GM12878 (cell line): ENCODE measurements at regions not wholly inside any gene's neighbourhood (a gene's known extent, or its start where the extent isn't known, plus 50 kb on each side); places are given as distances from the start of the nearest gene placed in this dataset.

Experiments used
- ATAC-seq: fragments of 200-7000 bp; cut with Tn5 transposase; 3 replicates; pipeline ENCODE4 v1.9.1; 2020; ENCODE audit warnings: mild to moderate bottlenecking, moderate library complexity
- BruUV-seq: library from RNA; stranded (reverse); fragments of 400-500 nt; replicated peaks from 2 replicates; lab custom pipeline; 2021; lab: Mats Ljungman, UMichigan
- CTCF ChIA-PET: fragments of 300-600 bp; sonication (Branson Sonifier 250); formaldehyde crosslinking; extraction: SDS; loops from one replicate; lab custom pipeline; 2021; ENCODE audit warnings: inconsistent platforms; lab: Yijun Ruan, JAX
- POLR2A ChIA-PET: fragments of 350-600 bp; formaldehyde crosslinking; extraction: SDS; loops from one replicate; lab custom pipeline; 2021; ENCODE audit warnings: inconsistent platforms; lab: Charles Lee
- RAD21 ChIA-PET: fragments of 300-600 bp; sonication (Branson Sonifier 250); formaldehyde crosslinking; loops from one replicate; lab custom pipeline; 2023; ENCODE audit warnings: antibody characterized with exemption; ENCODE audit not compliant: unreplicated experiment; lab: Charles Lee
- SMC1A ChIA-PET: fragments of 300-600 bp; sonication (Branson Sonifier 250); formaldehyde crosslinking; loops from one replicate; lab custom pipeline; 2023; ENCODE audit not compliant: unreplicated experiment, uncharacterized antibody; lab: Charles Lee
- DNase-seq: peaks from one replicate; pipeline ENCODE4 v3.0.0-alpha.2; 2011; ENCODE audit warnings: low read depth, low spot score
- FAIRE-seq: peaks from 3 replicates; lab custom pipeline; 2011; peaks lifted over from hg19 to GRCh38; lab: Jason Lieb, UNC
- H2AFZ ChIP-seq: 2 replicates; pipeline ENCODE4 v1.6.0; 2011; ENCODE audit warnings: low read depth, low read length, control low read depth; ENCODE audit not compliant: control insufficient read depth
- H3K27ac ChIP-seq: 2 replicates; pipeline ENCODE4 v1.5.1; 2011; ENCODE audit warnings: control low read depth; ENCODE audit not compliant: control insufficient read depth, insufficient read depth
- H3K27me3 ChIP-seq, 2 experiments: replicated peaks in 1 of 2; 2 replicates each; pipeline versions ENCODE4 v1.6.0 to v1.6.1; 2011; ENCODE audit warnings: low read length in 1 of 2; ENCODE audit not compliant: control insufficient read depth in 2 of 2, insufficient read depth in 2 of 2
- H3K36me3 ChIP-seq, 2 experiments: 2 replicates each; pipeline ENCODE4 v1.5.1; 2011; ENCODE audit warnings: low read length in 1 of 2; ENCODE audit not compliant: control insufficient read depth in 2 of 2, insufficient read depth in 2 of 2
- H3K4me1 ChIP-seq: 2 replicates; pipeline ENCODE4 v1.6.1; 2011; ENCODE audit warnings: mild to moderate bottlenecking, low read length, moderate library complexity, mixed read lengths; ENCODE audit not compliant: control insufficient read depth, insufficient read depth
- H3K4me2 ChIP-seq: 2 replicates; pipeline ENCODE4 v1.6.0; 2011; ENCODE audit warnings: control low read depth; ENCODE audit not compliant: control insufficient read depth, insufficient read depth
- H3K4me3 ChIP-seq: fragments of 200-600 bp; sonication (generic); 2 replicates; pipeline ENCODE4 v1.5.1; 2016
- H3K79me2 ChIP-seq: 2 replicates; pipeline ENCODE4 v1.6.0; 2011; ENCODE audit warnings: low read length; ENCODE audit not compliant: control insufficient read depth, insufficient read depth
- H3K9ac ChIP-seq: 2 replicates; pipeline ENCODE4 v1.8.0; 2011; ENCODE audit warnings: low read length, control low read depth, mixed read lengths; ENCODE audit not compliant: control insufficient read depth, insufficient read depth
- H3K9me3 ChIP-seq: replicated peaks from 3 replicates; pipeline ENCODE4 v1.5.1; 2011; ENCODE audit warnings: mild to moderate bottlenecking, low read length; ENCODE audit not compliant: control insufficient read depth, insufficient read depth
- H4K20me1 ChIP-seq: 2 replicates; pipeline ENCODE4 v1.6.0; 2011; ENCODE audit not compliant: control insufficient read depth, insufficient read depth
- BRCA1 ChIP-seq: IDR thresholded peaks from 2 replicates; pipeline ENCODE4 v1.6.1; 2011; ENCODE audit warnings: low read depth, low read length, improper control_type of control experiment
- FOXK2 ChIP-seq: fragments of 450-650 bp; IDR thresholded peaks from 2 replicates; pipeline ENCODE4 v1.6.1; 2017; ENCODE audit warnings: mild to moderate bottlenecking, moderate library complexity
- RB1 ChIP-seq: fragments of 450-650 bp; formaldehyde crosslinking; IDR thresholded peaks from 2 replicates; pipeline ENCODE4 v1.6.1; 2017; ENCODE audit warnings: mild to moderate bottlenecking, borderline replicate concordance
- SMARCA5 ChIP-seq: fragments of 450-650 bp; IDR thresholded peaks from 2 replicates; pipeline ENCODE4 v1.6.1; 2017; ENCODE audit warnings: mild to moderate bottlenecking
- TAF1 ChIP-seq: IDR thresholded peaks from 2 replicates; pipeline ENCODE4 v1.6.1; 2011; ENCODE audit warnings: mild to moderate bottlenecking, low read depth, low read length, borderline replicate concordance
- ZNF384 ChIP-seq: IDR thresholded peaks from 2 replicates; pipeline ENCODE4 v1.6.1; 2012; ENCODE audit warnings: low read depth, mild to moderate bottlenecking, low read length, improper control_type of control experiment, borderline replicate concordance
- WGBS: methylation state at CpG from one replicate; pipeline ENCODE4 v1.1.6; 2016; ENCODE audit warnings: low lambda C conversion rate; ENCODE audit not compliant: insufficient replicate concordance, insufficient coverage; ENCODE audit errors: missing lambda C conversion rate; 5-methylcytosine and 5-hydroxymethylcytosine counted together
- in situ Hi-C: fragments of 300-500 bp; cut with MboI; formaldehyde crosslinking; loops from 9 replicates; pipeline ENCODE4 v1.14.3; 2018; ENCODE audit warnings: mixed read lengths
- intact Hi-C: fragments of 100-400 bp; cut with micrococcal nuclease; formaldehyde crosslinking; loops from one replicate; pipeline ENCODE4 v1.14.2; 2022; ENCODE audit not compliant: unreplicated experiment
- TF ChIP-seq, protein P1 (sequence below): fragments of 450-650 bp; IDR thresholded peaks from 2 replicates; pipeline ENCODE4 v1.6.1; 2016; ENCODE audit warnings: mild to moderate bottlenecking
- TF ChIP-seq, protein P2 (sequence below): IDR thresholded peaks from 2 replicates; pipeline ENCODE4 v1.6.1; 2012; ENCODE audit warnings: low read depth, low read length, improper control_type of control experiment
- TF ChIP-seq, protein P3 (sequence below): fragments of 450-650 bp; IDR thresholded peaks from 2 replicates; pipeline ENCODE4 v1.6.1; 2016; ENCODE audit warnings: mild to moderate bottlenecking
- TF ChIP-seq, protein P4 (sequence below): fragments of 450-650 bp; IDR thresholded peaks from 2 replicates; pipeline ENCODE4 v1.6.1; 2017; ENCODE audit warnings: antibody characterized with exemption, mild to moderate bottlenecking, moderate library complexity

DNA sequence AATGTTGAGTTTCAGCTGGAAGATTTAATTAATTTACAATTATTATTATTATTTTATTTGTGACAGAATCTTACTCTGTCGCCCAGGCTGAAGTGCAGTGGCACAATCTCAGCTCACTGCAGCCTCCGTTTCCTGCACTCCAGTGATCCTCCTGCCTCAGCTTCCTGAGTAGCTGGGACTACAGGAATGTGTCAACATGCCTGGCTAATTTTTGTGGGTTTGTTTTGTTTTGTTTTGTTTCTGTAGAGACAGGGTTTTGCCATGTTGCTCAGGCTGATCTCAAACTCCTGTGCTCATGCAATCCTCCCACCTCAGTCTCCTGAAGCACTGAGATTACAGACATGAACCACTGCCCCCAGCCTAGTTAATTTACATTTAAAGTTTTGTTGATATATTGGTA lies 93.8 kb upstream of the MEOX2 start:
- H3K4me2 ChIP-seq: no peak overlapping the region
- H2AFZ ChIP-seq: no peak overlapping the region
- no peaks in the 10 kb centered on the region for H4K20me1 ChIP-seq
- in situ Hi-C loops: no loop called here
- no peaks in the 10 kb centered on the region for H3K4me1 ChIP-seq
- TF ChIP-seq SMARCA5 (no peak), ZNF384 (no peak), TAF1 (no peak), FOXK2 (no peak), BRCA1 (no peak), RB1 (no peak)
- TF ChIP-seq, protein P1, sequence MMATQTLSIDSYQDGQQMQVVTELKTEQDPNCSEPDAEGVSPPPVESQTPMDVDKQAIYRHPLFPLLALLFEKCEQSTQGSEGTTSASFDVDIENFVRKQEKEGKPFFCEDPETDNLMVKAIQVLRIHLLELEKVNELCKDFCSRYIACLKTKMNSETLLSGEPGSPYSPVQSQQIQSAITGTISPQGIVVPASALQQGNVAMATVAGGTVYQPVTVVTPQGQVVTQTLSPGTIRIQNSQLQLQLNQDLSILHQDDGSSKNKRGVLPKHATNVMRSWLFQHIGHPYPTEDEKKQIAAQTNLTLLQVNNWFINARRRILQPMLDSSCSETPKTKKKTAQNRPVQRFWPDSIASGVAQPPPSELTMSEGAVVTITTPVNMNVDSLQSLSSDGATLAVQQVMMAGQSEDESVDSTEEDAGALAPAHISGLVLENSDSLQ: no peak
- TF ChIP-seq, protein P2, sequence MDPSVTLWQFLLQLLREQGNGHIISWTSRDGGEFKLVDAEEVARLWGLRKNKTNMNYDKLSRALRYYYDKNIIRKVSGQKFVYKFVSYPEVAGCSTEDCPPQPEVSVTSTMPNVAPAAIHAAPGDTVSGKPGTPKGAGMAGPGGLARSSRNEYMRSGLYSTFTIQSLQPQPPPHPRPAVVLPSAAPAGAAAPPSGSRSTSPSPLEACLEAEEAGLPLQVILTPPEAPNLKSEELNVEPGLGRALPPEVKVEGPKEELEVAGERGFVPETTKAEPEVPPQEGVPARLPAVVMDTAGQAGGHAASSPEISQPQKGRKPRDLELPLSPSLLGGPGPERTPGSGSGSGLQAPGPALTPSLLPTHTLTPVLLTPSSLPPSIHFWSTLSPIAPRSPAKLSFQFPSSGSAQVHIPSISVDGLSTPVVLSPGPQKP: no peak
- TF ChIP-seq, protein P3, sequence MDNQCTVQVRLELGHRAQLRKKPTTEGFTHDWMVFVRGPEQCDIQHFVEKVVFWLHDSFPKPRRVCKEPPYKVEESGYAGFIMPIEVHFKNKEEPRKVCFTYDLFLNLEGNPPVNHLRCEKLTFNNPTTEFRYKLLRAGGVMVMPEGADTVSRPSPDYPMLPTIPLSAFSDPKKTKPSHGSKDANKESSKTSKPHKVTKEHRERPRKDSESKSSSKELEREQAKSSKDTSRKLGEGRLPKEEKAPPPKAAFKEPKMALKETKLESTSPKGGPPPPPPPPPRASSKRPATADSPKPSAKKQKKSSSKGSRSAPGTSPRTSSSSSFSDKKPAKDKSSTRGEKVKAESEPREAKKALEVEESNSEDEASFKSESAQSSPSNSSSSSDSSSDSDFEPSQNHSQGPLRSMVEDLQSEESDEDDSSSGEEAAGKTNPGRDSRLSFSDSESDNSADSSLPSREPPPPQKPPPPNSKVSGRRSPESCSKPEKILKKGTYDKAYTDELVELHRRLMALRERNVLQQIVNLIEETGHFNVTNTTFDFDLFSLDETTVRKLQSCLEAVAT: no peak
- TF ChIP-seq, protein P4, sequence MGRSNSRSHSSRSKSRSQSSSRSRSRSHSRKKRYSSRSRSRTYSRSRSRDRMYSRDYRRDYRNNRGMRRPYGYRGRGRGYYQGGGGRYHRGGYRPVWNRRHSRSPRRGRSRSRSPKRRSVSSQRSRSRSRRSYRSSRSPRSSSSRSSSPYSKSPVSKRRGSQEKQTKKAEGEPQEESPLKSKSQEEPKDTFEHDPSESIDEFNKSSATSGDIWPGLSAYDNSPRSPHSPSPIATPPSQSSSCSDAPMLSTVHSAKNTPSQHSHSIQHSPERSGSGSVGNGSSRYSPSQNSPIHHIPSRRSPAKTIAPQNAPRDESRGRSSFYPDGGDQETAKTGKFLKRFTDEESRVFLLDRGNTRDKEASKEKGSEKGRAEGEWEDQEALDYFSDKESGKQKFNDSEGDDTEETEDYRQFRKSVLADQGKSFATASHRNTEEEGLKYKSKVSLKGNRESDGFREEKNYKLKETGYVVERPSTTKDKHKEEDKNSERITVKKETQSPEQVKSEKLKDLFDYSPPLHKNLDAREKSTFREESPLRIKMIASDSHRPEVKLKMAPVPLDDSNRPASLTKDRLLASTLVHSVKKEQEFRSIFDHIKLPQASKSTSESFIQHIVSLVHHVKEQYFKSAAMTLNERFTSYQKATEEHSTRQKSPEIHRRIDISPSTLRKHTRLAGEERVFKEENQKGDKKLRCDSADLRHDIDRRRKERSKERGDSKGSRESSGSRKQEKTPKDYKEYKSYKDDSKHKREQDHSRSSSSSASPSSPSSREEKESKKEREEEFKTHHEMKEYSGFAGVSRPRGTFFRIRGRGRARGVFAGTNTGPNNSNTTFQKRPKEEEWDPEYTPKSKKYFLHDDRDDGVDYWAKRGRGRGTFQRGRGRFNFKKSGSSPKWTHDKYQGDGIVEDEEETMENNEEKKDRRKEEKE: no peak
- WGBS: 21% methylated on average over 2 of the region's 2 CpGs
- no TSS peak for BruUV-seq
- ATAC-seq (no peak), DNase-seq (no peak), FAIRE-seq (no peak)
- H3K36me3 ChIP-seq: no peaks in the 10 kb centered on the region
- ChIA-PET CTCF (interaction anchor here (1.0 kb wide), 1 partner anchor 16 kb away, joined by 3 read pairs; no protein-coding TSS in a partner anchor), RAD21 (no interaction called here), POLR2A (interaction anchor here (0.7 kb wide), 1 partner anchor 42 kb away, joined by 3 read pairs; no protein-coding TSS in a partner anchor), SMC1A (interaction anchor here (1.1 kb wide), 1 partner anchor 60 kb away, joined by 3 read pairs; no protein-coding TSS in a partner anchor)
- H3K27ac ChIP-seq: no peak overlapping the region
- no peaks in the 10 kb centered on the region for H3K79me2 ChIP-seq
- H3K9ac ChIP-seq: no peak overlapping the region
- no peak overlapping the region for H3K4me3 ChIP-seq
- intact Hi-C loops: no loop called here
- no peaks in the 10 kb centered on the region for H3K9me3 ChIP-seq
- no peaks in the 10 kb centered on the region for H3K27me3 ChIP-seq
